Epithelial cell of esophagus (primary cell): ENCODE measurements at regions not wholly inside any gene's neighbourhood (a gene's known extent, or its start where the extent isn't known, plus 50 kb on each side); places are given as distances from the start of the nearest gene placed in this dataset.
"Not testable (repeated sequence)": the region's sequence is repeated elsewhere in the genome, so short reads cannot be mapped to it uniquely, and the experiment has no call there.

ENCODE experiments used
- DNase-seq: peaks from one replicate; pipeline ENCODE4 v3.0.0; 2010; ENCODE audit warnings: low read depth
- H3K4me3 ChIP-seq: 2 replicates; pipeline ENCODE4 v1.5.1; 2011; ENCODE audit warnings: mild to moderate bottlenecking, low read length, control low read depth
- TF ChIP-seq, protein P1 (sequence below): IDR thresholded peaks from 2 replicates; pipeline ENCODE4 v1.5.1; 2011; ENCODE audit warnings: low read depth, mild to moderate bottlenecking, low read length, control low read depth, inconsistent platforms; ENCODE audit not compliant: insufficient read depth; ENCODE audit errors: missing control alignments

DNA sequence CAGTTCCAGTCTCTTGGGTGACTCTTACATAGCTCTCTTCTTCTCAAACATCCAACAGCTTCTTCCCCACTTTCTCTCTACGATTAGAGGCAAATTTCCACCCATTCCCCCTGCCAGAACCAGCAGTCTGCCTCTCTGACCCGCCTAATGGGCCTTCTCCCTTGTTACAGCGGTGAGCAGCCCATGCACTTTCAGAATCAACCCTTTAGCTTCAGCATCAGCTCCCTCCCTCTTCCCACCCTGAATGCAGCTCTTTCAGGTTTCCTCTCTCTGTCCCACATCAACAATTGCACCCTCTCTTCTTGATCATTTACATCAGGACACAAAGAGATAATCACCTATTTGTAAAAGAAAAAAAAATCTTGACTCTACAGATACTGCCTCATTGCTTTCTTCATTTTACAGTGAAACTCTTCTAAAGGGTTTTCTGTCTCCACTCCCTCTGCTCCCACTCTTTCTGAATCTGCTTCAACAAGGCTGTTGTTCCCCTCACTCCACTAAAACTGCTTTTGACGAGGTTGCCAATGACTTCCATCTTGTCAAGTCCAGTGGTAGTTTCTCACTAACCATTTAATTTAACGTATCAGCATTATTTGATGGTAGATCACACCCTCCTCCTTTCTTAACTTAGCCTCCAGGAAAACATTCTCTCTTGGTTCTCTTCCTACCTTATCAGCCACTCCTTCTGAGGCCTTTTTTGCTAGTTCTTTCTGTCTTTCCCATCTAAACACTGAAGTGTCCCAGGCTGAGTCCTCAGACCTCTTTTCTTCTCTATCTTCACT lies 106.6 kb downstream of the NPY start:
- TF ChIP-seq, protein P1, sequence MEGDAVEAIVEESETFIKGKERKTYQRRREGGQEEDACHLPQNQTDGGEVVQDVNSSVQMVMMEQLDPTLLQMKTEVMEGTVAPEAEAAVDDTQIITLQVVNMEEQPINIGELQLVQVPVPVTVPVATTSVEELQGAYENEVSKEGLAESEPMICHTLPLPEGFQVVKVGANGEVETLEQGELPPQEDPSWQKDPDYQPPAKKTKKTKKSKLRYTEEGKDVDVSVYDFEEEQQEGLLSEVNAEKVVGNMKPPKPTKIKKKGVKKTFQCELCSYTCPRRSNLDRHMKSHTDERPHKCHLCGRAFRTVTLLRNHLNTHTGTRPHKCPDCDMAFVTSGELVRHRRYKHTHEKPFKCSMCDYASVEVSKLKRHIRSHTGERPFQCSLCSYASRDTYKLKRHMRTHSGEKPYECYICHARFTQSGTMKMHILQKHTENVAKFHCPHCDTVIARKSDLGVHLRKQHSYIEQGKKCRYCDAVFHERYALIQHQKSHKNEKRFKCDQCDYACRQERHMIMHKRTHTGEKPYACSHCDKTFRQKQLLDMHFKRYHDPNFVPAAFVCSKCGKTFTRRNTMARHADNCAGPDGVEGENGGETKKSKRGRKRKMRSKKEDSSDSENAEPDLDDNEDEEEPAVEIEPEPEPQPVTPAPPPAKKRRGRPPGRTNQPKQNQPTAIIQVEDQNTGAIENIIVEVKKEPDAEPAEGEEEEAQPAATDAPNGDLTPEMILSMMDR = no peak
- DNase-seq = no peak

DNA sequence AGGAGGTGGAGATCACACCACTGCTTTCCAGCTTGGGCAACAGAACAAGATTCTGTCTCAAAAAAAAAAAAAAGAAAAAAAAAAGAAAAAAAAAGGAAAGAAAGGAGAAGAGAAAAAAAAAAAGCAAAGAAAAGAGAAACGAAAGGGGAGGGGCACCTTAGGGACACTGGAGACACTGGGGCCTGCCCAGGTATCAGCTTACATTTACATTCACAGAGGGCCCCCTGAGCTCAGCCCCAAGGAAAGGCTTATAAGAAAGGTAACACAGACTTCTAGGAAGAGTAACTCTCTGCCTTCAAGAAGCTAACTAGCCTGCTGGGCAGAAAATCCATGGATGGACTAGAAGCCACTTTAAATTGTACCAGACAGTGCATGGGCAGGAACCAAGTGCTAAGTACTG lies 108.8 kb downstream of the NPY start:
- H3K4me3 ChIP-seq = no peak overlapping the region
- no peak for DNase-seq
- TF ChIP-seq, protein P1 = no peak

More for the DNA sequence above, 106.6 kb downstream of the NPY start:
- H3K4me3 ChIP-seq = no peak overlapping the region

DNA sequence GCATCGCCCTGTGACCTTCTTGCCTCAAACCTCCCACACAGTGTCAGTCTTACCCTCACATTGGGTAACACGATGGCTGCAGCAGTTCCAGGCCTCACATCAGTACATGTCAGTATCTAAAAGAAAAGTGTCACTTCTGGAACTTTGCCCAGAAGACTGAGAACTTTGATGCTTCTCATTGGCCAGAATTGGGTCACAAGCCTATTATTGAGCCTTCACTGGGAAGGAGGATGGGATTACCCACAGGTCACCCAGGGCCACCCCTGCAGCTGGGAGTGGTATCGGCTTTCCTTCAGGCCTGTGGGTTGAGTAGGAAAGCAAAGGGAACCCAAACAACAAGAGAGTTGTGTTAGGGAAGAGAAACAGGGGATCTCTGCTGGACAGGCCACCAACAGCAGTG lies 111.5 kb downstream of the NPY start:
- no peak for DNase-seq
- TF ChIP-seq, protein P1 = no peak
- H3K4me3 ChIP-seq = no peak overlapping the region

DNA sequence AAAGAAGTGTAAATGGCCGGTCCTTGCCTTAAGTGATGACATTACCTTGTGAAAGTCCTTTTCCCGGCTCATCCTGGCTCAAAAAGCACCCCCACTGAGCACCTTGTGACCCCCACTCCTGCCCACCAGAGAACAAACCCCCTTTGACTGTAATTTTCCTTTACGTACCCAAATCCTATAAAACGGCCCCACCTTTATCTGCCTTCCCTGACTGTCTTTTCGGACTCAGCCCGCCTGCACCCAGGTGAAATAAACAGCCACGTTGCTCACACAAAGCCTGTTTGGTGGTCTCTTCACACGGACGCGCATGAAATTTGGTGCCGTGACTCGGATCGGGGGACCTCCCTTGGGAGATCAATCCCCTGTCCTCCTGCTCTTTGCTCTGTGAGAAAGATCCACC lies 112.4 kb downstream of the NPY start:
- not testable (repeated sequence) for H3K4me3 ChIP-seq, DNase-seq

DNA sequence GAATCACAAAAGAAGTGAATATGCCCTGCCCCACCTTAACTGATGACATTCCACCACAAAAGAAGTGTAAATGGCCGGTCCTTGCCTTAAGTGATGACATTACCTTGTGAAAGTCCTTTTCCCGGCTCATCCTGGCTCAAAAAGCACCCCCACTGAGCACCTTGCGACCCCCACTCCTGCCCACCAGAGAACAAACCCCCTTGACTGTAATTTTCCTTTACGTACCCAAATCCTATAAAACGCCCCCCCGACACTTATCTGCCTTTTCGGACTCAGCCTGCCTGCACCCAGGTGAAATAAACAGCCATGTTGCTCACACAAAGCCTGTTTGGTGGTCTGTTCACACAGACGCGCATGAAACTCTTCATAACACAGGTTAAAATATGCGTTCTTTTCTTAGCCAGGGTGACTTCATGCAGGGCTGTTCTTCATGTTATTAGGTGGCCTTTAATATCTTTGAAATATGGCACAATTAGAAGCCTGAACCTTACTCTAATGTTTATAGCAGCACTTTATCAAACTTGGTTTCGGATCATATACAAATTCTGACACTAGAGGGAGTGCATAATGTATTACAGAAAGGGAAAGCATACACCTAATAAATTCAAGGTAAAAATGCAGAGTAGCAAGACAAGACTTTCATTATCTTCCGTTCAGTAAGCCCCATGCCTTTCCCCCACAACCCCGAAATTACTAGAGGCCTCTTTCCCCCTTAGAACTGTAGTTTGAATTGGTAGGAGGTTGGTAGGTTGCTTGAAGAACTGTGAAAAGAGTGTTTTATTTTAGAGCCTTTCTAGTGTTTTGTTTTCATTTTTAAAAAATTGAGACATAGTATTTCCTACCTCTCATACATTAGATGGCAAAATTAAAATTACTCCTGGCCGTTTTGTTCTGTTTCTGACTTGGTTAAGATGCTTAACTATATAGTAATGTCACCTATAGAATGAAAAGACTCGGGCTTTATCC lies 117.9 kb downstream of the NPY start:
- no peak overlapping the region for H3K4me3 ChIP-seq
- DNase-seq = peak; percentile 44
- TF ChIP-seq, protein P1 = peak; percentile 56

DNA sequence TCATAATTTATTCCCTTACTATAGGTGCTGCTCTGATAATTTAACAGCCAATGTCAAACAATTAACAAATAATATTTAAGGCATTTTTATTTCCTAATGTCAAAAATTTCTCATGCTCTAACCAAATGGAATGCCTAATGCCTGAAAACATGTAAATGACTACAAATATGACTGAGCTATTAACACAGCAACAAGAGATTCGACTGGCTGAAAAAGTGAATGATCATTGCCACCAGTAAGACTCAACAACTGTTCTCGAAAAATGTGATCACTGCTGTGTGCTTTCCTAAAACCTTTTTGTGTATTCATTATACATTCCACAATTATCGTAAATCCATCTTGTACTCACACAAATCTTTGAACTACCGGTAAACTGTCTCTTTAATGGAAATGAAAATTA lies 118.7 kb downstream of the NPY start:
- TF ChIP-seq, protein P1 = no peak
- DNase-seq = no peak
- H3K4me3 ChIP-seq = no peak overlapping the region

DNA sequence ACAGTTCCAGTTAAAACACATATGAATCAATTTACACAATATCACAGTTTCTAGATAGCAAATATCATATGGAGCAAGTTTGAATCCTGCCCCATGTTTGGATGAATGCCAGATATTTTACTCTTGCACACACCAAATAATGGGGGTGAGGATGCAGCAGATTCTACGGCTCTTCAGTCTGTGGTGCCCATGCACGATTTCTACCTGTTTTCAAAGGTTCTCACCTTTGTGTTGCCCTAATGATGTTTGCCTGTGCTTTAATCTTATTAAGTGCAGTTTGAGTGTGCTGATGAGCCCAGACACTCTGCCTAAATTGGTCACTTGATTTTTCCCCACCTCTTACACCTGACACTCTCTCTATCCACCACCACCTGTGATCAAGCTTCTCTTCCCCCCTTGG lies 119.6 kb downstream of the NPY start:
- H3K4me3 ChIP-seq = no peak overlapping the region
- TF ChIP-seq, protein P1 = no peak
- no peak for DNase-seq
